H1 (cell line): ENCODE measurements at regions not wholly inside any gene's neighbourhood (a gene's known extent, or its start where the extent isn't known, plus 50 kb on each side); places are given as distances from the start of the nearest gene placed in this dataset.
A peak's percentile ranks its signal among the peaks of the same experiment; 100 is the strongest.

Experiments
- CTCF ChIA-PET: fragments of 300-600 bp; sonication (Branson Sonifier 250); formaldehyde crosslinking; loops from one replicate; lab custom pipeline; 2021; ENCODE audit not compliant: partially characterized antibody; lab: Charles Lee
- POLR2A ChIA-PET: fragments of 300-600 bp; sonication (Branson Sonifier 250); formaldehyde crosslinking; loops from one replicate; lab custom pipeline; 2021; ENCODE audit warnings: inconsistent platforms; ENCODE audit not compliant: partially characterized antibody; lab: Charles Lee
- DNase-seq, 2 experiments: peaks; one replicate each; pipeline versions ENCODE4 v3.0.0 to v3.0.0-alpha.2; 2010 to 2022; ENCODE audit warnings: low spot score in 2 of 2, low read depth in 1 of 2, mixed read lengths in 1 of 2
- FAIRE-seq: peaks from 2 replicates; lab custom pipeline; 2011; peaks lifted over from hg19 to GRCh38; lab: Jason Lieb, UNC
- H2AFZ ChIP-seq: 2 replicates; pipeline ENCODE4 v1.8.1; 2012; ENCODE audit warnings: low read length, inconsistent platforms
- H2AK5ac ChIP-seq: 2 replicates; pipeline ENCODE4 v1.6.1; 2013; ENCODE audit warnings: low read depth, low read length
- H2BK120ac ChIP-seq: replicated peaks from 2 replicates; pipeline ENCODE3; 2013; ENCODE audit warnings: low read depth, low read length, inconsistent platforms
- H2BK12ac ChIP-seq: 2 replicates; pipeline ENCODE4 v1.6.1; 2013; ENCODE audit warnings: low read depth, low read length
- H2BK15ac ChIP-seq: 2 replicates; pipeline ENCODE4 v1.6.1; 2013; ENCODE audit warnings: low read length
- H2BK20ac ChIP-seq: 2 replicates; pipeline ENCODE4 v1.6.1; 2013; ENCODE audit warnings: low read length
- H2BK5ac ChIP-seq: 2 replicates; pipeline ENCODE4 v1.6.1; 2013; ENCODE audit warnings: low read depth, low read length
- H3K14ac ChIP-seq: 2 replicates; pipeline ENCODE4 v1.6.1; 2013; ENCODE audit warnings: inconsistent platforms; ENCODE audit not compliant: insufficient read length
- H3K18ac ChIP-seq: 2 replicates; pipeline ENCODE4 v1.6.1; 2013; ENCODE audit warnings: low read length; ENCODE audit errors: extremely low read depth
- H3K23ac ChIP-seq: 2 replicates; pipeline ENCODE4 v1.6.1; 2013; ENCODE audit warnings: inconsistent platforms; ENCODE audit not compliant: insufficient read length
- H3K23me2 ChIP-seq: 2 replicates; pipeline ENCODE4 v1.6.1; 2013; ENCODE audit warnings: low read depth, low read length
- H3K27ac ChIP-seq: 2 replicates; pipeline ENCODE4 v1.6.1; 2011; ENCODE audit warnings: low read depth, low read length, inconsistent platforms
- H3K27me3 ChIP-seq, 4 experiments: replicated peaks in 1 of 4; 1 replicate in 1 of 4; 2 replicates in 3 of 4; pipeline versions ENCODE4 v1.6.1 to v1.8.1; 2011 to 2013; ENCODE audit warnings: low read length in 3 of 4, mild to moderate bottlenecking in 3 of 4, inconsistent platforms in 2 of 4, mixed read lengths in 2 of 4, moderate library complexity in 1 of 4; ENCODE audit not compliant: control insufficient read depth in 3 of 4, insufficient read depth in 3 of 4; ENCODE audit errors: extremely low read depth in 1 of 4
- H3K36me3 ChIP-seq, 4 experiments: 2 replicates each; pipeline versions ENCODE4 v1.6.1 to v1.8.1; 2011 to 2013; ENCODE audit warnings: mild to moderate bottlenecking in 4 of 4, low read length in 3 of 4, moderate library complexity in 2 of 4, control low read depth in 1 of 4, inconsistent platforms in 1 of 4; ENCODE audit not compliant: insufficient read depth in 4 of 4, control insufficient read depth in 2 of 4
- H3K4ac ChIP-seq: replicated peaks from 2 replicates; pipeline ENCODE3; 2013; ENCODE audit warnings: low read length, low read depth, mixed read lengths, inconsistent platforms; ENCODE audit not compliant: insufficient read length
- H3K4me1 ChIP-seq, 4 experiments: replicated peaks in 1 of 4; 1 replicate in 1 of 4; 2 replicates in 3 of 4; pipeline versions ENCODE4 v1.6.1 to v1.8.1; 2011 to 2013; ENCODE audit warnings: low read length in 3 of 4, inconsistent platforms in 2 of 4, mixed read lengths in 1 of 4; ENCODE audit not compliant: insufficient read depth in 4 of 4, control insufficient read depth in 3 of 4
- H3K4me2 ChIP-seq, 2 experiments: 2 replicates each; pipeline versions ENCODE4 v1.6.1 to v1.8.1; 2011 to 2013; ENCODE audit warnings: low read depth in 2 of 2, low read length in 2 of 2, control low read depth in 1 of 2, inconsistent platforms in 1 of 2, mild to moderate bottlenecking in 1 of 2; ENCODE audit not compliant: insufficient read depth in 1 of 2
- H3K4me3 ChIP-seq, 4 experiments: fragments of 200-600, 300-600 bp in 1 of 4; sonication (generic), shearing (Covaris generic), sonication (Bioruptor Twin) in 1 of 4; 2 replicates each; pipeline versions ENCODE4 v1.5.1 to v1.8.1; 2011 to 2016; ENCODE audit warnings: low read length in 4 of 4, low read depth in 3 of 4, control low read depth in 2 of 4, inconsistent platforms in 2 of 4, mild to moderate bottlenecking in 2 of 4, mixed read lengths in 1 of 4, moderate library complexity in 1 of 4; ENCODE audit not compliant: insufficient read depth in 2 of 4; ENCODE audit errors: extremely low read depth in 1 of 4
- H3K56ac ChIP-seq: replicated peaks from 2 replicates; pipeline ENCODE3; 2013; ENCODE audit warnings: low read depth, mild to moderate bottlenecking, mixed read lengths, low read length, inconsistent platforms; ENCODE audit not compliant: insufficient read length
- H3K79me1 ChIP-seq: 2 replicates; pipeline ENCODE4 v1.6.1; 2013; ENCODE audit warnings: low read depth, low read length, control low read depth
- H3K79me2 ChIP-seq, 2 experiments: 2 replicates each; pipeline versions ENCODE4 v1.6.1 to v1.8.1; 2012 to 2013; ENCODE audit warnings: low read length in 2 of 2, mild to moderate bottlenecking in 2 of 2, inconsistent platforms in 1 of 2; ENCODE audit not compliant: insufficient read depth in 2 of 2, control insufficient read depth in 1 of 2
- H3K9ac ChIP-seq, 4 experiments: replicated peaks in 1 of 4; 1 replicate in 1 of 4; 2 replicates in 3 of 4; pipeline versions ENCODE4 v1.6.1 to v1.8.1; 2011 to 2013; ENCODE audit warnings: low read depth in 3 of 4, low read length in 3 of 4, control low read depth in 2 of 4, mild to moderate bottlenecking in 2 of 4, moderate library complexity in 2 of 4, inconsistent platforms in 1 of 4; ENCODE audit errors: extremely low read depth in 1 of 4
- H3K9me3 ChIP-seq, 2 experiments: 2 replicates each; pipeline versions ENCODE4 v1.6.1 to v1.8.1; 2012 to 2013; ENCODE audit warnings: mild to moderate bottlenecking in 2 of 2, moderate library complexity in 2 of 2, control low read depth in 1 of 2, inconsistent platforms in 1 of 2, low read depth in 1 of 2, low read length in 1 of 2, mixed read lengths in 1 of 2; ENCODE audit not compliant: insufficient read depth in 2 of 2
- H4K20me1 ChIP-seq, 2 experiments: replicated peaks in 1 of 2; 2 replicates each; pipeline versions ENCODE3 to v1.8.1; 2011 to 2013; ENCODE audit warnings: inconsistent platforms in 2 of 2, low read length in 2 of 2, mild to moderate bottlenecking in 1 of 2; ENCODE audit not compliant: insufficient read depth in 2 of 2, control insufficient read depth in 1 of 2
- H4K5ac ChIP-seq: 2 replicates; pipeline ENCODE4 v1.6.1; 2013; ENCODE audit warnings: low read length, low read depth, mixed read lengths, inconsistent platforms; ENCODE audit not compliant: insufficient read length
- H4K8ac ChIP-seq: 2 replicates; pipeline ENCODE4 v1.8.0; 2013; ENCODE audit warnings: mild to moderate bottlenecking, moderate library complexity, low read length, inconsistent platforms; ENCODE audit not compliant: insufficient read depth; ENCODE audit errors: extremely low read depth
- H4K91ac ChIP-seq: replicated peaks from 2 replicates; pipeline ENCODE3; 2013; ENCODE audit warnings: low read length, mixed read lengths, inconsistent platforms; ENCODE audit not compliant: insufficient read length
- TBP ChIP-seq: IDR thresholded peaks from 2 replicates; pipeline ENCODE4 v1.6.1; 2011; ENCODE audit warnings: low read depth, low read length, improper control_type of control experiment
- WGBS, 2 experiments: shearing (Covaris generic) in 1 of 2; methylation state at CpG; one replicate each; pipeline versions ENCODE4 v1.1.6 to v1.1.7; 2013 to 2015; ENCODE audit warnings: low lambda C conversion rate in 2 of 2, mixed read lengths in 2 of 2, inconsistent platforms in 1 of 2, low coverage in 1 of 2, missing lambda C conversion rate in 1 of 2; ENCODE audit not compliant: insufficient replicate concordance in 2 of 2, insufficient coverage in 1 of 2, insufficient read length in 1 of 2; ENCODE audit errors: extremely low coverage in 1 of 2, missing lambda C conversion rate in 1 of 2; 5-methylcytosine and 5-hydroxymethylcytosine counted together

GRCh38 chr1:228977741-228978140 is 242.5 kb downstream of the RHOU start:
- H2BK12ac ChIP-seq: no peak overlapping the region
- no peak overlapping the region for H2AFZ ChIP-seq
- H4K91ac ChIP-seq: no peak overlapping the region
- peaks cover 0 to 12% (median 7%) of the 10 kb centered on the region in 4 experiments; a peak in 5 of 7 replicates for H3K4me1 ChIP-seq
- no peaks in the 10 kb centered on the region for H3K79me2 ChIP-seq
- H3K27me3 ChIP-seq: no peaks in the 10 kb centered on the region
- ChIA-PET CTCF (no interaction called here), POLR2A (no interaction called here)
- 0 out of 2 replicates have a peak overlapping the region, but pooled peaks have one; percentile 13 for H2BK15ac ChIP-seq
- no peak overlapping the region for H2BK120ac ChIP-seq
- H3K4me2 ChIP-seq: no peak overlapping the region
- H3K27ac ChIP-seq: no peak overlapping the region
- no peak overlapping the region for H2BK5ac ChIP-seq
- H3K9me3 ChIP-seq: no peaks in the 10 kb centered on the region
- no peak overlapping the region for H4K5ac ChIP-seq
- no peak overlapping the region for H3K9ac ChIP-seq
- H3K23me2 ChIP-seq: peaks cover 9% of the 10 kb centered on the region; the same call in 1 of the 2 replicates
- no peak overlapping the region for H3K4me3 ChIP-seq
- no peak for FAIRE-seq
- H3K23ac ChIP-seq: no peak overlapping the region
- peaks cover 0 to 2% of the 10 kb centered on the region in 2 experiments for H4K20me1 ChIP-seq
- H3K14ac ChIP-seq: no peak overlapping the region
- H2BK20ac ChIP-seq: no peak overlapping the region
- H3K56ac ChIP-seq: peak overlapping the region; percentile 77
- H3K79me1 ChIP-seq: no peaks in the 10 kb centered on the region
- H3K18ac ChIP-seq: no peak overlapping the region
- DNase-seq: no peak
- 90 to 100% methylated on average over 1 to 3 of the region's 3 CpGs for WGBS, 2 experiments
- no peaks in the 10 kb centered on the region for H3K36me3 ChIP-seq
- TF ChIP-seq TBP: no peak
- H2AK5ac ChIP-seq: no peak overlapping the region
- no peak overlapping the region for H4K8ac ChIP-seq
- peak overlapping the region; percentile 23 for H3K4ac ChIP-seq
